SU-DHL-6 (cell line): ENCODE measurements at regions not wholly inside any gene's neighbourhood (a gene's known extent, or its start where the extent isn't known, plus 50 kb on each side); places are given as distances from the start of the nearest gene placed in this dataset.
"Not testable (repeated sequence)": the region's sequence is repeated elsewhere in the genome, so short reads cannot be mapped to it uniquely, and the experiment has no call there.

Experiments used
- H2AFZ ChIP-seq: fragments of 200-600 bp; sonication (generic); 2 replicates; pipeline ENCODE4 v1.6.1; 2014; ENCODE audit warnings: low read depth, mild to moderate bottlenecking, moderate library complexity, mixed read lengths, antibody characterized with exemption, low read length; ENCODE audit not compliant: severe bottlenecking
- H3F3A ChIP-seq: fragments of 200-600 bp; shearing (Covaris generic); 2 replicates; pipeline ENCODE4 v1.6.0; 2016; ENCODE audit warnings: antibody characterized with exemption, mild to moderate bottlenecking; ENCODE audit not compliant: insufficient read depth
- H3K27ac ChIP-seq: fragments of 200-600 bp; sonication (generic); 2 replicates; pipeline ENCODE4 v1.5.1; 2016; ENCODE audit warnings: low read depth, mild to moderate bottlenecking, low read length, moderate library complexity, mixed read lengths
- H3K27me3 ChIP-seq: fragments of 200-600 bp; sonication (generic), shearing (Covaris generic); 2 replicates; pipeline ENCODE4 v1.6.0; 2014; ENCODE audit warnings: mild to moderate bottlenecking, low read length
- H3K36me3 ChIP-seq: fragments of 200-600 bp; sonication (generic); 2 replicates; pipeline ENCODE4 v1.6.1; 2014; ENCODE audit warnings: mild to moderate bottlenecking, low read length, mixed read lengths
- H3K4me2 ChIP-seq: fragments of 300-600, 200-600 bp; shearing (Covaris generic), sonication (generic); 2 replicates; pipeline ENCODE4 v1.6.0; 2014; ENCODE audit warnings: low read length, low read depth, mild to moderate bottlenecking; ENCODE audit not compliant: poor library complexity, severe bottlenecking
- H3K4me3 ChIP-seq: fragments of 200-600 bp; sonication (generic); 2 replicates; pipeline ENCODE4 v1.5.1; 2014; ENCODE audit warnings: antibody characterized with exemption, low read length, mild to moderate bottlenecking, mixed read lengths; ENCODE audit not compliant: insufficient read depth, poor library complexity, severe bottlenecking
- H3K79me2 ChIP-seq: fragments of 200-600 bp; sonication (generic); 2 replicates; pipeline ENCODE4 v1.6.1; 2014; ENCODE audit warnings: mild to moderate bottlenecking, low read length, moderate library complexity; ENCODE audit not compliant: insufficient read depth
- H3K9ac ChIP-seq: fragments of 200-600 bp; sonication (generic); 2 replicates; pipeline ENCODE4 v1.7.0; 2014; ENCODE audit warnings: mild to moderate bottlenecking, low read length
- H3K9me2 ChIP-seq: fragments of 200-600 bp; sonication (generic); replicated peaks from 2 replicates; pipeline ENCODE4 v1.6.1; 2014; ENCODE audit warnings: low read length; ENCODE audit not compliant: insufficient read depth
- H3K9me3 ChIP-seq: fragments of 200-600 bp; sonication (generic); 2 replicates; pipeline ENCODE4 v1.6.1; 2014; ENCODE audit warnings: low read length, mixed read lengths; ENCODE audit not compliant: insufficient read depth
- H4K20me1 ChIP-seq: fragments of 200-600 bp; sonication (generic); 2 replicates; pipeline ENCODE4 v1.6.1; 2014; ENCODE audit warnings: low read depth, mild to moderate bottlenecking, antibody characterized with exemption, low read length, moderate library complexity, mixed read lengths
- EZH2phosphoT487 ChIP-seq: fragments of 200-600 bp; sonication (generic), shearing (Covaris generic); conservative IDR thresholded peaks from 2 replicates; pipeline ENCODE4 v1.6.1; 2018; ENCODE audit warnings: mild to moderate bottlenecking, antibody characterized with exemption, low read length, moderate library complexity, mixed read lengths
- TF ChIP-seq, protein P1 (sequence below): fragments of 200-600 bp; sonication (generic); IDR thresholded peaks from one replicate; pipeline ENCODE4 v1.5.1; 2017; ENCODE audit warnings: antibody characterized with exemption, mild to moderate bottlenecking, low read length, moderate library complexity; ENCODE audit not compliant: insufficient read depth, poor library complexity, severe bottlenecking

DNA sequence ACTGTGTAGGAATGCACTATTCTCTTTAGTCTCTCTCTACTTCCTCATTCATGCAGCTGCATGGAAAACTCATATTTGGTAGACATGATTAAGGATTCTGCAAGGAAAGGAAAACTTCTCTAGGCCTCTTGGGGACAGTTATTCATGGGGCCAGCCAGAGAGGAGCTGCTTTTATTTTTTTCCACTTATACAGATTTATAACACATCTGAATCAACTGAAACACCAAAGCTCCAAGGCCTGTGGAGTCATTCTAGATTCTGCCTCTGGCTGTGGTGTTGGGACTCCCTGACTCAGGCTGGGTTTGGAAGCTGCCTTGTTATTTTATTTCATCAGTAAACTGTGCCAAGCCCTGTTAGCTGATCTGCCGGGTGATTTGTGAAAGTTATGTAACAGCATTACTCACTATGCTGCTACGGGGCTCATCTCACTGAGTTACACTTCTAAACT lies 83.9 kb upstream of the EDEM3 start:
- Histone ChIP-seq H2AFZ (no peak overlapping the region), H3K4me2 (no peak overlapping the region), H3K27me3 (no peaks in the 10 kb centered on the region), H4K20me1 (no peaks in the 10 kb centered on the region), H3K27ac (no peak overlapping the region), H3K9me2 (no peaks in the 10 kb centered on the region), H3K9ac (no peak overlapping the region), H3K79me2 (no peaks in the 10 kb centered on the region), H3K9me3 (no peaks in the 10 kb centered on the region), H3K4me3 (no peak overlapping the region), H3K36me3 (no peaks in the 10 kb centered on the region), H3F3A (no peaks in the 10 kb centered on the region)
- no peak for TF ChIP-seq EZH2phosphoT487
- TF ChIP-seq, protein P1, sequence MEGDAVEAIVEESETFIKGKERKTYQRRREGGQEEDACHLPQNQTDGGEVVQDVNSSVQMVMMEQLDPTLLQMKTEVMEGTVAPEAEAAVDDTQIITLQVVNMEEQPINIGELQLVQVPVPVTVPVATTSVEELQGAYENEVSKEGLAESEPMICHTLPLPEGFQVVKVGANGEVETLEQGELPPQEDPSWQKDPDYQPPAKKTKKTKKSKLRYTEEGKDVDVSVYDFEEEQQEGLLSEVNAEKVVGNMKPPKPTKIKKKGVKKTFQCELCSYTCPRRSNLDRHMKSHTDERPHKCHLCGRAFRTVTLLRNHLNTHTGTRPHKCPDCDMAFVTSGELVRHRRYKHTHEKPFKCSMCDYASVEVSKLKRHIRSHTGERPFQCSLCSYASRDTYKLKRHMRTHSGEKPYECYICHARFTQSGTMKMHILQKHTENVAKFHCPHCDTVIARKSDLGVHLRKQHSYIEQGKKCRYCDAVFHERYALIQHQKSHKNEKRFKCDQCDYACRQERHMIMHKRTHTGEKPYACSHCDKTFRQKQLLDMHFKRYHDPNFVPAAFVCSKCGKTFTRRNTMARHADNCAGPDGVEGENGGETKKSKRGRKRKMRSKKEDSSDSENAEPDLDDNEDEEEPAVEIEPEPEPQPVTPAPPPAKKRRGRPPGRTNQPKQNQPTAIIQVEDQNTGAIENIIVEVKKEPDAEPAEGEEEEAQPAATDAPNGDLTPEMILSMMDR = no peak

DNA sequence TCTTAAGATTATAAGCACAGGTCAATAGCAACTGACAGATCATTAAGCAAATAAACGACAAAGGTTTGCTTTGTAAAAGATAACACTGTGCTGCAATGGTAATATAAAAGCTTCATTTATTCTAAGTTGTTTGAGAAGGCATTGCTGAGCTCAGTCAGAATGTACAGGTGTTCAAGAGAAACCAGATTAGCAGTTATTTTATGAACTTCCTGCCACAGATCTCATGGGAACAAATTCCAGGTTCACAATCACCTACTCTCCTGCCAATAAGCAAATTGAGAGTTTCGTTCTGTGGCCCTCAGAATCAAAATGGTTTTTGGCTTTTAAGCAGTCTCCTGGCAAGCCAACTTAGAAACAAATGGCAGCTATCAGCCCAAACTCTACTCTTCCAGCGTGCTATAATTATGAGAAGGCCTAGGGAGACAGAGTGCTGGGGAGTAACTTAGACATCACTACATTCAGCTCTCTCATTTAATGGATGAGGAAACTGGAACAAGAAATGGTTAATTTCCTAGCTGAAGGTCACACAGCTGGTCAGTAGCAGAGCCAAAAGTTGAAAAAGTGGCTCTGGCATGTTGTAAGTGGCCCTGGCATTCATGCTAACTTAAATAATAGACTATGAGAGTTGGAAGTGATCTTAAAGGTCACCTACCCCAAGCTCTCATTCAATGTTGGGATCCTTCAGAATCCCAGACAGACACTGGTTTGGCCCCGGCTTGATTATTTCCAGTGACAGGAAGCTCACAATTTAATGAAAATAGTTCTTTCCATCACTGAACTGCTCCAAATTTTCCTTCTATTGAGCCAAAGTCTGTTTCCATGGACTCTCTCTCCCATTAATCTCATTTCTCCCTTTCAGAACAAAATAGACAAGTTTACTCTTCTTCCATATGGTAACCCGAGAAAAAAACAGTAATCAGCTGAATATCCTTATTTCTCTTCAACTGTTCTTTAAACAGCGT lies 82.6 kb upstream of the EDEM3 start:
- Histone ChIP-seq H3K9me3 (no peaks in the 10 kb centered on the region), H3F3A (no peaks in the 10 kb centered on the region), H3K9me2 (no peaks in the 10 kb centered on the region), H3K79me2 (no peaks in the 10 kb centered on the region), H4K20me1 (no peaks in the 10 kb centered on the region), H3K27me3 (no peaks in the 10 kb centered on the region), H3K4me3 (no peak overlapping the region), H3K4me2 (no peak overlapping the region), H2AFZ (no peak overlapping the region), H3K27ac (no peak overlapping the region), H3K9ac (no peak overlapping the region), H3K36me3 (no peaks in the 10 kb centered on the region)
- TF ChIP-seq, protein P1 = no peak
- TF ChIP-seq EZH2phosphoT487 = no peak

DNA sequence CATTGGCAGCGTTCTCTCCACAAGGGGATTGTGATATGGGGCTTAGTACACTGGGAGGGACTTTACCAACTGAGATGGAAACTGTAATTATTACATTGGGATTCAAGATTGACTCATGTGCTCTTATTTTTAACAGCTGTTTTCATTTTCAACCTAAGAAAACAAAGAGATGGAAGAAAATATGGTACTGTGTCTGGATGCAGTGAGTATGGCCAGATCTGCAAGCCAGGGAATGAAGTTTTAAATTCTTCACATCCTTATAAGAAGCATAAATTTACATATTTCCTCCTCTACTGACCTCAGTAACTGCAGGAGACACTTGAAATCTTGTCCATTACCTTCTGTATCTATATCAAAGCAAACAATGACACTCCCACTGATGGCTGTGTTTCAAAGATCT lies 81.5 kb upstream of the EDEM3 start:
- H3K79me2 ChIP-seq = no peaks in the 10 kb centered on the region
- no peak overlapping the region for H3K27ac ChIP-seq
- H3K9me2 ChIP-seq = no peaks in the 10 kb centered on the region
- H3K36me3 ChIP-seq = no peaks in the 10 kb centered on the region
- no peak overlapping the region for H2AFZ ChIP-seq
- H3K4me2 ChIP-seq = no peak overlapping the region
- H3K9me3 ChIP-seq = no peaks in the 10 kb centered on the region
- H4K20me1 ChIP-seq = no peaks in the 10 kb centered on the region
- H3K9ac ChIP-seq = no peak overlapping the region
- H3K4me3 ChIP-seq = no peak overlapping the region
- H3F3A ChIP-seq = no peaks in the 10 kb centered on the region
- no peaks in the 10 kb centered on the region for H3K27me3 ChIP-seq
- TF ChIP-seq, protein P1 = no peak
- no peak for TF ChIP-seq EZH2phosphoT487

DNA sequence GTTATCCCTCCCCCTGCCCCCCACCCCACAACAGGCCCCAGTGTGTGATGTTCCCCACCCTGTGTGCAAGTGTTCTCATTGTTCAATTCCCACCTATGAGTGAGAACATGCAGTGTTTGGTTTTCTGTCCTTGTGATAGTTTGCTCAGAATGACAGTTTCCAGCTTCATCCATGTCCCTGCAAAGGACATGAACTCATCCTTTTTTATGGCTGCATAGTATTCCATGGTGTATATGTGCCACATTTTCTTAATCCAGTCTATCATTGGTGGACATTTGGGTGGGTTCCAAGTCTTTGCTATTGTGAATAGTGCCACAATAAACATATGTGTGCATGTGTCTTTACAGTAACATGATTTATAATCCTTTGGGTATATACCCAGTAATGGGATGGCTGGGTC lies 79.3 kb upstream of the EDEM3 start:
- H3K27ac ChIP-seq, H3K9me3 ChIP-seq, H3K4me3 ChIP-seq, H3K27me3 ChIP-seq, H2AFZ ChIP-seq, H3K79me2 ChIP-seq, H3K4me2 ChIP-seq, H3K36me3 ChIP-seq, H3K9me2 ChIP-seq, H3F3A ChIP-seq, H4K20me1 ChIP-seq, H3K9ac ChIP-seq: not testable (repeated sequence)
